A549 (cell line): ENCODE measurements at regions not wholly inside any gene's neighbourhood (a gene's known extent, or its start where the extent isn't known, plus 50 kb on each side); places are given as distances from the start of the nearest gene placed in this dataset.

ENCODE experiments used
- ATAC-seq, 2 experiments: fragments of 200-7000 bp in 1 of 2; fragments of >200 bp in 1 of 2; cut with Nextera tagmentation in 1 of 2; cut with Tn5 transposase in 1 of 2; 3 replicates each; pipeline versions ENCODE4 v1.8.0 to v1.9.1; 2018 to 2020; ENCODE audit warnings: mild to moderate bottlenecking in 1 of 2, moderate library complexity in 1 of 2
- CTCF ChIA-PET: fragments of 300-600 bp; sonication (Branson Sonifier 250); formaldehyde crosslinking; extraction: SDS; loops from one replicate; lab custom pipeline; 2021; ENCODE audit warnings: antibody characterized with exemption, inconsistent platforms; lab: Yijun Ruan, JAX
- POLR2A ChIA-PET: fragments of 350-600 bp; formaldehyde crosslinking; extraction: SDS; loops from one replicate; lab custom pipeline; 2021; ENCODE audit warnings: antibody characterized with exemption, inconsistent platforms; lab: Yijun Ruan, JAX
- DNase-seq, 2 experiments: peaks; one replicate each; pipeline versions ENCODE4 v3.0.0 to v3.0.0-alpha.2; 2011 to 2016; ENCODE audit warnings: low read depth in 1 of 2, low spot score in 1 of 2
- FAIRE-seq: peaks from 2 replicates; lab custom pipeline; 2011; peaks lifted over from hg19 to GRCh38; lab: Jason Lieb, UNC
- H3K27ac ChIP-seq, 2 experiments: fragments of >200 bp; sonication (Bioruptor Twin); formaldehyde crosslinking; 3 replicates each; pipeline ENCODE4 v1.5.1; 2016 to 2017
- H3K4me1 ChIP-seq: fragments of >200 bp; sonication (Bioruptor Twin); formaldehyde crosslinking; 3 replicates; pipeline ENCODE4 v1.6.1; 2016
- H3K4me2 ChIP-seq: fragments of >200 bp; sonication (Bioruptor Twin); formaldehyde crosslinking; 3 replicates; pipeline ENCODE4 v1.6.1; 2016
- H3K4me3 ChIP-seq: fragments of >200 bp; sonication (Bioruptor Twin); formaldehyde crosslinking; 3 replicates; pipeline ENCODE4 v1.5.1; 2016
- H3K9me3 ChIP-seq: fragments of >200 bp; sonication (Bioruptor Twin); formaldehyde crosslinking; 3 replicates; pipeline ENCODE4 v1.6.1; 2016
- BHLHE40 ChIP-seq: IDR thresholded peaks from 2 replicates; pipeline ENCODE4 v1.6.1; 2012; ENCODE audit warnings: low read depth, low read length, inconsistent platforms
- CBX2 ChIP-seq: fragments of 200-600 bp; sonication (generic); IDR thresholded peaks from 2 replicates; pipeline ENCODE4 v1.6.1; 2016; ENCODE audit warnings: low read depth, mild to moderate bottlenecking, borderline replicate concordance
- CBX8 ChIP-seq: fragments of 200-600 bp; sonication (generic); IDR thresholded peaks from 2 replicates; pipeline ENCODE4 v1.6.1; 2016
- CEBPB ChIP-seq, 2 experiments: fragments of >200 bp in 1 of 2; sonication (Bioruptor Twin) in 1 of 2; formaldehyde crosslinking in 1 of 2; IDR thresholded peaks; 2 replicates each; pipeline ENCODE4 v1.6.1; 2012 to 2016
- CHD2 ChIP-seq: fragments of 150-350 bp; IDR thresholded peaks from 2 replicates; pipeline ENCODE4 v1.6.1; 2014; ENCODE audit warnings: low read length; ENCODE audit not compliant: partially characterized antibody
- CHD4 ChIP-seq: fragments of 200-600 bp; sonication (generic); IDR thresholded peaks from 2 replicates; pipeline ENCODE4 v1.6.1; 2016; ENCODE audit warnings: antibody characterized with exemption, mild to moderate bottlenecking, borderline replicate concordance
- EP300 ChIP-seq, 2 experiments: fragments of >200 bp; sonication (Bioruptor Twin); formaldehyde crosslinking; IDR thresholded peaks; 2 replicates in 1 of 2; 3 replicates in 1 of 2; pipeline ENCODE4 v1.6.1; 2016 to 2017
- HOXB13 ChIP-seq: fragments of 250-450 bp; sonication (Bioruptor Pico); IDR thresholded peaks from 2 replicates; pipeline ENCODE4 v1.5.0; 2020; ENCODE audit warnings: low read depth, mild to moderate bottlenecking, moderate library complexity
- JUNB ChIP-seq: fragments of >200 bp; sonication (Bioruptor Twin); formaldehyde crosslinking; IDR thresholded peaks from 2 replicates; pipeline ENCODE4 v1.6.1; 2016
- KDM1A ChIP-seq: fragments of 200-600 bp; sonication (generic); IDR thresholded peaks from 2 replicates; pipeline ENCODE4 v1.6.1; 2016; ENCODE audit warnings: low read depth, mild to moderate bottlenecking
- MAFK ChIP-seq: fragments of 450-650 bp; IDR thresholded peaks from 2 replicates; pipeline ENCODE4 v1.6.1; 2014; ENCODE audit not compliant: partially characterized antibody
- NR3C1 ChIP-seq: fragments of >200 bp; sonication (Bioruptor Twin); formaldehyde crosslinking; IDR thresholded peaks from 3 replicates; pipeline ENCODE4 v1.6.1; 2017
- PHF8 ChIP-seq: fragments of 200-600 bp; sonication (generic); IDR thresholded peaks from 2 replicates; pipeline ENCODE4 v1.6.1; 2016; ENCODE audit warnings: low read depth, mild to moderate bottlenecking, antibody characterized with exemption, moderate library complexity, borderline replicate concordance
- RAD21 ChIP-seq, 2 experiments: fragments of >200 bp in 1 of 2; sonication (Bioruptor Twin) in 1 of 2; formaldehyde crosslinking in 1 of 2; IDR thresholded peaks in 1 of 2; conservative IDR thresholded peaks in 1 of 2; 2 replicates in 1 of 2; 3 replicates in 1 of 2; pipeline ENCODE4 v1.6.1; 2012 to 2018; ENCODE audit warnings: inconsistent platforms in 1 of 2
- RCOR1 ChIP-seq: fragments of 150-350 bp; IDR thresholded peaks from 2 replicates; pipeline ENCODE4 v1.6.1; 2014; ENCODE audit warnings: antibody characterized with exemption, low read length, low read depth
- RFX5 ChIP-seq: fragments of 450-650 bp; IDR thresholded peaks from 2 replicates; pipeline ENCODE4 v1.7.1; 2014; ENCODE audit warnings: antibody characterized with exemption, mild to moderate bottlenecking, moderate library complexity
- TFCP2L1 ChIP-seq: fragments of 250-450 bp; sonication (Bioruptor Pico); IDR thresholded peaks from 2 replicates; pipeline ENCODE4 v1.5.0; 2021; ENCODE audit warnings: mild to moderate bottlenecking
- ZFP36 ChIP-seq: fragments of 450-650 bp; IDR thresholded peaks from 2 replicates; pipeline ENCODE4 v1.6.1; 2014; ENCODE audit warnings: borderline replicate concordance; ENCODE audit not compliant: partially characterized antibody
- ZSCAN20 ChIP-seq: fragments of 250-450 bp; sonication (Bioruptor Pico); IDR thresholded peaks from 2 replicates; pipeline ENCODE4 v1.8.0; 2022; ENCODE audit warnings: mild to moderate bottlenecking, moderate library complexity
- WGBS: methylation state at CpG from one replicate; pipeline ENCODE4 v1.1.6; 2017; ENCODE audit errors: missing lambda C conversion rate; 5-methylcytosine and 5-hydroxymethylcytosine counted together
- TF ChIP-seq, protein P1 (sequence below): fragments of 450-650 bp; IDR thresholded peaks from 2 replicates; pipeline ENCODE4 v1.6.1; 2014; ENCODE audit warnings: antibody characterized with exemption
- TF ChIP-seq, protein P2 (sequence below): fragments of 150-350 bp; IDR thresholded peaks from 2 replicates; pipeline ENCODE4 v1.6.1; 2014; ENCODE audit warnings: low read depth, mild to moderate bottlenecking, low read length
- TF ChIP-seq, protein P3 (sequence below): fragments of >200 bp; sonication (Bioruptor Twin); formaldehyde crosslinking; IDR thresholded peaks from 3 replicates; pipeline ENCODE4 v1.6.1; 2016
- TF ChIP-seq, protein P4 (sequence below): IDR thresholded peaks from 2 replicates; pipeline ENCODE4 v1.6.1; 2012
- TF ChIP-seq, protein P5 (sequence below): fragments of 200-600 bp; sonication (generic); IDR thresholded peaks from 2 replicates; pipeline ENCODE4 v1.6.1; 2016; ENCODE audit warnings: antibody characterized with exemption, mild to moderate bottlenecking, moderate library complexity
- TF ChIP-seq, protein P6 (sequence below): fragments of >200 bp; sonication (Bioruptor Twin); formaldehyde crosslinking; IDR thresholded peaks from 3 replicates; pipeline ENCODE4 v1.5.1; 2016
- TF ChIP-seq, protein P7 (sequence below): fragments of >200 bp; sonication (Bioruptor Twin); formaldehyde crosslinking; IDR thresholded peaks from 2 replicates; pipeline ENCODE4 v1.6.1; 2016

DNA sequence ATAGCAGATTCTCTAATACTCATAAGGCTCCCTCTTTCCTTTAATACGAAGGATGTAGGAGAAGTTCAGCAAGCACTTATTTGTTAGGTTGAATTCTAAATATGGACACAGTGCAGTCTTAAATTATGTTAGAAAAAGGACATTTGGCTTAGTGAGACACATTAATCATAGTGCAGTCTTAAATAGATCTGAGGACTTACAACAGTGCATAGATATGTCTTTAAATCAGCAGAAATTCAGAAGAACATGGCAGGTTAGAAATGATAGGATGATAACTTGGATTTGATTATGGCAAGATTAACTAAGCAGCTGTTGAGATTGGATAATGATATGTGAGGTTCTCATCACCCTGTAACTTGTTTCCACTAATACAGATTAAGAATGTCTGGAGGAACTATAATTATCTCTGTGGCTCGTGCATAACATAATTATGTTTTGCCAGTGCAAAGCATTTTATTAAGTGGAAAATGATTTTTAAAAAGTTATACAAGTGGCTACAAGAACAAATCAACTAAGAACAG lies 485.9 kb downstream of the USP25 start:
- WGBS, result 45% methylated on average over 2 of the region's 2 CpGs
- no peak for ATAC-seq
- POLR2A ChIA-PET, result no interaction called here
- H3K9me3 ChIP-seq, result no peaks in the 10 kb centered on the region
- no peak overlapping the region for H3K4me2 ChIP-seq
- DNase-seq, result no peak
- no peak for FAIRE-seq
- CTCF ChIA-PET, result no interaction called here
- no peak overlapping the region for H3K4me3 ChIP-seq
- peaks cover 3% of the 10 kb centered on the region; the same call in 1 of the 3 replicates for H3K4me1 ChIP-seq
- TF ChIP-seq RAD21 (conservative IDR thresholded peaks at IDR 0.05 in 1 of 2, IDR thresholded peaks at IDR 0.05 in 1 of 2), result no peak
- TF ChIP-seq HOXB13, result no peak
- TF ChIP-seq ZSCAN20 (CRISPR knock-in tag), result no peak
- TF ChIP-seq, protein P1, sequence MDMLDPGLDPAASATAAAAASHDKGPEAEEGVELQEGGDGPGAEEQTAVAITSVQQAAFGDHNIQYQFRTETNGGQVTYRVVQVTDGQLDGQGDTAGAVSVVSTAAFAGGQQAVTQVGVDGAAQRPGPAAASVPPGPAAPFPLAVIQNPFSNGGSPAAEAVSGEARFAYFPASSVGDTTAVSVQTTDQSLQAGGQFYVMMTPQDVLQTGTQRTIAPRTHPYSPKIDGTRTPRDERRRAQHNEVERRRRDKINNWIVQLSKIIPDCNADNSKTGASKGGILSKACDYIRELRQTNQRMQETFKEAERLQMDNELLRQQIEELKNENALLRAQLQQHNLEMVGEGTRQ, result no peak
- TF ChIP-seq TFCP2L1, result no peak
- TF ChIP-seq, protein P2, sequence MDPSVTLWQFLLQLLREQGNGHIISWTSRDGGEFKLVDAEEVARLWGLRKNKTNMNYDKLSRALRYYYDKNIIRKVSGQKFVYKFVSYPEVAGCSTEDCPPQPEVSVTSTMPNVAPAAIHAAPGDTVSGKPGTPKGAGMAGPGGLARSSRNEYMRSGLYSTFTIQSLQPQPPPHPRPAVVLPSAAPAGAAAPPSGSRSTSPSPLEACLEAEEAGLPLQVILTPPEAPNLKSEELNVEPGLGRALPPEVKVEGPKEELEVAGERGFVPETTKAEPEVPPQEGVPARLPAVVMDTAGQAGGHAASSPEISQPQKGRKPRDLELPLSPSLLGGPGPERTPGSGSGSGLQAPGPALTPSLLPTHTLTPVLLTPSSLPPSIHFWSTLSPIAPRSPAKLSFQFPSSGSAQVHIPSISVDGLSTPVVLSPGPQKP, result no peak
- TF ChIP-seq CBX8, result no peak
- TF ChIP-seq RFX5, result no peak
- no peak for TF ChIP-seq ZFP36
- no peak for TF ChIP-seq MAFK
- TF ChIP-seq, protein P3, sequence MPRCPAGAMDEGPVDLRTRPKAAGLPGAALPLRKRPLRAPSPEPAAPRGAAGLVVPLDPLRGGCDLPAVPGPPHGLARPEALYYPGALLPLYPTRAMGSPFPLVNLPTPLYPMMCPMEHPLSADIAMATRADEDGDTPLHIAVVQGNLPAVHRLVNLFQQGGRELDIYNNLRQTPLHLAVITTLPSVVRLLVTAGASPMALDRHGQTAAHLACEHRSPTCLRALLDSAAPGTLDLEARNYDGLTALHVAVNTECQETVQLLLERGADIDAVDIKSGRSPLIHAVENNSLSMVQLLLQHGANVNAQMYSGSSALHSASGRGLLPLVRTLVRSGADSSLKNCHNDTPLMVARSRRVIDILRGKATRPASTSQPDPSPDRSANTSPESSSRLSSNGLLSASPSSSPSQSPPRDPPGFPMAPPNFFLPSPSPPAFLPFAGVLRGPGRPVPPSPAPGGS, result no peak
- no peak for TF ChIP-seq EP300 (IDR thresholded peaks at IDR 0.05)
- TF ChIP-seq, protein P4, sequence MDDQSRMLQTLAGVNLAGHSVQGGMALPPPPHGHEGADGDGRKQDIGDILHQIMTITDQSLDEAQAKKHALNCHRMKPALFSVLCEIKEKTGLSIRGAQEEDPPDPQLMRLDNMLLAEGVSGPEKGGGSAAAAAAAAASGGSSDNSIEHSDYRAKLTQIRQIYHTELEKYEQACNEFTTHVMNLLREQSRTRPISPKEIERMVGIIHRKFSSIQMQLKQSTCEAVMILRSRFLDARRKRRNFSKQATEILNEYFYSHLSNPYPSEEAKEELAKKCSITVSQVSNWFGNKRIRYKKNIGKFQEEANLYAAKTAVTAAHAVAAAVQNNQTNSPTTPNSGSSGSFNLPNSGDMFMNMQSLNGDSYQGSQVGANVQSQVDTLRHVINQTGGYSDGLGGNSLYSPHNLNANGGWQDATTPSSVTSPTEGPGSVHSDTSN, result no peak
- no peak for TF ChIP-seq KDM1A
- H3K27ac ChIP-seq, result no peak overlapping the region

DNA sequence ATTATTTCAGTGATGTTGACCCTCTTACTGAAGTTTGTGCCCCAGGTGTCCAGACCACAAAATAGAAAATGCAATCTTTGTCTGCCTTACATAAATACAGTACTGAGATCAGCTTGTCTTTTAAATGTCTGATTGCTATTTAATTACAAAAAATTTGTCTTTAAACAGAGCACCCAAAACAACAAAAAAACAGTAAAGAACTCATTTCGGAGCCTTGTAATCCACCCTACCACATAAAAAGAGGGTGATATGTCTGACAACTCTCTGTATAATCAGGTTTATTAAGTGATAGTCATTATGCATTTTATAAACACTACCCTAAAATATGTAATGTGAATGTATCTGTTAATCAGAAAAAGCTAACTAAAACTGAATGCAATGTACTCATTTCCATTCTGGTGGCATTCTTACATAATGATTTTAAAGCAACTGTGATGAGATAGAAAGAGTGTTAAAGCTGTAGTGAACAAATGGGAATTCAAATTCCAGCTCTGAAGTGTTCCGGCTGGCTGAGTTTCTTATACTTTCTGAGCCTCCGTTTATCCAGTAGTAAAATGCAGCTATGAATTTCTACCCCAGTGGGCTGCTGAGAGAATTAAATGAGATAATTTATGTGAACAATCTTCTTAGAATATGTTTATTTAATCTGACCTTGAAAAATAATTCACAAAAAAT lies 486.6 kb downstream of the USP25 start:
- no peak overlapping the region for H3K4me3 ChIP-seq
- DNase-seq (no peak), ATAC-seq (no peak), FAIRE-seq (no peak)
- POLR2A ChIA-PET, result no interaction called here
- H3K27ac ChIP-seq, result no peak overlapping the region
- CTCF ChIA-PET, result no interaction called here
- WGBS, result 85% methylated on average over 3 of the region's 3 CpGs
- no peaks in the 10 kb centered on the region for H3K9me3 ChIP-seq
- H3K4me2 ChIP-seq, result no peak overlapping the region
- peaks cover 3% of the 10 kb centered on the region; the same call in 1 of the 3 replicates for H3K4me1 ChIP-seq
- no peak for TF ChIP-seq PHF8
- TF ChIP-seq NR3C1, result no peak
- TF ChIP-seq HOXB13, result no peak
- TF ChIP-seq RCOR1, result no peak
- TF ChIP-seq CHD2, result no peak
- no peak for TF ChIP-seq MAFK
- TF ChIP-seq, protein P3, result no peak
- no peak for TF ChIP-seq BHLHE40
- TF ChIP-seq CBX2, result no peak
- no peak for TF ChIP-seq CHD4
- TF ChIP-seq, protein P5, sequence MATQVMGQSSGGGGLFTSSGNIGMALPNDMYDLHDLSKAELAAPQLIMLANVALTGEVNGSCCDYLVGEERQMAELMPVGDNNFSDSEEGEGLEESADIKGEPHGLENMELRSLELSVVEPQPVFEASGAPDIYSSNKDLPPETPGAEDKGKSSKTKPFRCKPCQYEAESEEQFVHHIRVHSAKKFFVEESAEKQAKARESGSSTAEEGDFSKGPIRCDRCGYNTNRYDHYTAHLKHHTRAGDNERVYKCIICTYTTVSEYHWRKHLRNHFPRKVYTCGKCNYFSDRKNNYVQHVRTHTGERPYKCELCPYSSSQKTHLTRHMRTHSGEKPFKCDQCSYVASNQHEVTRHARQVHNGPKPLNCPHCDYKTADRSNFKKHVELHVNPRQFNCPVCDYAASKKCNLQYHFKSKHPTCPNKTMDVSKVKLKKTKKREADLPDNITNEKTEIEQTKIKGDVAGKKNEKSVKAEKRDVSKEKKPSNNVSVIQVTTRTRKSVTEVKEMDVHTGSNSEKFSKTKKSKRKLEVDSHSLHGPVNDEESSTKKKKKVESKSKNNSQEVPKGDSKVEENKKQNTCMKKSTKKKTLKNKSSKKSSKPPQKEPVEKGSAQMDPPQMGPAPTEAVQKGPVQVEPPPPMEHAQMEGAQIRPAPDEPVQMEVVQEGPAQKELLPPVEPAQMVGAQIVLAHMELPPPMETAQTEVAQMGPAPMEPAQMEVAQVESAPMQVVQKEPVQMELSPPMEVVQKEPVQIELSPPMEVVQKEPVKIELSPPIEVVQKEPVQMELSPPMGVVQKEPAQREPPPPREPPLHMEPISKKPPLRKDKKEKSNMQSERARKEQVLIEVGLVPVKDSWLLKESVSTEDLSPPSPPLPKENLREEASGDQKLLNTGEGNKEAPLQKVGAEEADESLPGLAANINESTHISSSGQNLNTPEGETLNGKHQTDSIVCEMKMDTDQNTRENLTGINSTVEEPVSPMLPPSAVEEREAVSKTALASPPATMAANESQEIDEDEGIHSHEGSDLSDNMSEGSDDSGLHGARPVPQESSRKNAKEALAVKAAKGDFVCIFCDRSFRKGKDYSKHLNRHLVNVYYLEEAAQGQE, result no peak
- no peak for TF ChIP-seq JUNB
- TF ChIP-seq, protein P6, sequence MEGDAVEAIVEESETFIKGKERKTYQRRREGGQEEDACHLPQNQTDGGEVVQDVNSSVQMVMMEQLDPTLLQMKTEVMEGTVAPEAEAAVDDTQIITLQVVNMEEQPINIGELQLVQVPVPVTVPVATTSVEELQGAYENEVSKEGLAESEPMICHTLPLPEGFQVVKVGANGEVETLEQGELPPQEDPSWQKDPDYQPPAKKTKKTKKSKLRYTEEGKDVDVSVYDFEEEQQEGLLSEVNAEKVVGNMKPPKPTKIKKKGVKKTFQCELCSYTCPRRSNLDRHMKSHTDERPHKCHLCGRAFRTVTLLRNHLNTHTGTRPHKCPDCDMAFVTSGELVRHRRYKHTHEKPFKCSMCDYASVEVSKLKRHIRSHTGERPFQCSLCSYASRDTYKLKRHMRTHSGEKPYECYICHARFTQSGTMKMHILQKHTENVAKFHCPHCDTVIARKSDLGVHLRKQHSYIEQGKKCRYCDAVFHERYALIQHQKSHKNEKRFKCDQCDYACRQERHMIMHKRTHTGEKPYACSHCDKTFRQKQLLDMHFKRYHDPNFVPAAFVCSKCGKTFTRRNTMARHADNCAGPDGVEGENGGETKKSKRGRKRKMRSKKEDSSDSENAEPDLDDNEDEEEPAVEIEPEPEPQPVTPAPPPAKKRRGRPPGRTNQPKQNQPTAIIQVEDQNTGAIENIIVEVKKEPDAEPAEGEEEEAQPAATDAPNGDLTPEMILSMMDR, result no peak
- no peak for TF ChIP-seq CEBPB (IDR thresholded peaks at IDR 0.05)
- TF ChIP-seq, protein P7, sequence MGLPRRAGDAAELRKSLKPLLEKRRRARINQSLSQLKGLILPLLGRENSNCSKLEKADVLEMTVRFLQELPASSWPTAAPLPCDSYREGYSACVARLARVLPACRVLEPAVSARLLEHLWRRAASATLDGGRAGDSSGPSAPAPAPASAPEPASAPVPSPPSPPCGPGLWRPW, result no peak
